OCI-LY7 (cell line): ENCODE measurements at regions not wholly inside any gene's neighbourhood (a gene's known extent, or its start where the extent isn't known, plus 50 kb on each side); places are given as distances from the start of the nearest gene placed in this dataset.

ENCODE experiments used
- CTCF ChIP-seq: fragments of 200-600 bp; sonication (generic); conservative IDR thresholded peaks from 2 replicates; pipeline ENCODE4 v1.5.1; 2014; ENCODE audit warnings: mild to moderate bottlenecking, antibody characterized with exemption, low read length, moderate library complexity, mixed read lengths
- EZH2phosphoT487 ChIP-seq: fragments of 200-600 bp; sonication (generic); IDR thresholded peaks from 2 replicates; pipeline ENCODE4 v1.6.1; 2018; ENCODE audit warnings: low read depth, borderline replicate concordance, mild to moderate bottlenecking, mixed run types, antibody characterized with exemption, low read length, moderate library complexity, mixed read lengths

GRCh38 chr6:93819189-93819588, 399.8 kb upstream of the EPHA7 start:
- TF ChIP-seq CTCF (no peak), EZH2phosphoT487 (no peak)
